D721Med (cell line): ENCODE measurements at regions not wholly inside any gene's neighbourhood (a gene's known extent, or its start where the extent isn't known, plus 50 kb on each side); places are given as distances from the start of the nearest gene placed in this dataset.

Experiments
- DNase-seq: peaks from one replicate; pipeline ENCODE4 v3.0.0; 2011; ENCODE audit warnings: low spot score; ENCODE audit not compliant: insufficient read length
- FAIRE-seq: peaks from 2 replicates; lab custom pipeline; 2011; peaks lifted over from hg19 to GRCh38; lab: Jason Lieb, UNC
- CTCF ChIP-seq: IDR thresholded peaks from 2 replicates; pipeline ENCODE4 v1.5.1; 2012; ENCODE audit warnings: mild to moderate bottlenecking, control low read depth; ENCODE audit not compliant: insufficient read depth; ENCODE audit errors: missing control alignments

DNA sequence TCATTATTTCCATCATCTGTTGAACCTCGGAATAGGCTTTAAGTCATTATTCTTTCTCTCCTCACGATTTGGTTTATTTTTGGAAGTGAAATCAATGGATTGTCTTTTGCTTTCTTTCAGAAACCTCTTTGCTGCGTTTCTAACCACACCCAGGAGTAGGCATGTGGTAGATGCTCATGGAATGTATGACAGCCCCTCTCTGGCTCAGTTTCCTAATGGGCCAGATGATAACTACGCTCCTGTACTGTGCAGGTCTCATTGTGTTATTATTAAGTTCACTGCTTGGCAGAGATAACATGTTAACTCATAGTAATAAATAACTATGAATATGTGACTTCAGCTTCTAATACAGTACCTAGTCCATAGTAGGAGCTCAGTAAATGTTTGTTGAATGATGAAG is 175.5 kb upstream of the KLF4 start:
- no peak for DNase-seq
- TF ChIP-seq CTCF: no peak
- no peak for FAIRE-seq

DNA sequence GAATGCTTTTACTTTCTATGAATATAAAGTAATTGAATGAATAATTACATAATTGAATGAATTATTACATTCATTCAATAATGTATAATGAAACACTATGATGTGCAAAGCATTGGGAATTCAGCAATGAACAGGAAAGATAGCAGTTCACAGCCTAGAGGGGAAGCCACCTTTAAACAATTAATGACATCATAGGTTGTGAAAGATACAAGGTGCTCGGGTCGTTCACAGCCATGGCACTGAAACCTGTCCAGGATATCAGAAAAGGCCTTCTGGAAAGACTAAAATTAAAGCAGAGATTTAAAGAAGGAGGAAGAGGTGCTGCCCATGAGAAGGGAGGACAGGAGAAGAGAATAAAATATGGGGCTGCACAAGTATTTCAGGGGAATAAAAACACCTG is 171.4 kb upstream of the KLF4 start:
- no peak for TF ChIP-seq CTCF
- no peak for DNase-seq
- FAIRE-seq: no peak

DNA sequence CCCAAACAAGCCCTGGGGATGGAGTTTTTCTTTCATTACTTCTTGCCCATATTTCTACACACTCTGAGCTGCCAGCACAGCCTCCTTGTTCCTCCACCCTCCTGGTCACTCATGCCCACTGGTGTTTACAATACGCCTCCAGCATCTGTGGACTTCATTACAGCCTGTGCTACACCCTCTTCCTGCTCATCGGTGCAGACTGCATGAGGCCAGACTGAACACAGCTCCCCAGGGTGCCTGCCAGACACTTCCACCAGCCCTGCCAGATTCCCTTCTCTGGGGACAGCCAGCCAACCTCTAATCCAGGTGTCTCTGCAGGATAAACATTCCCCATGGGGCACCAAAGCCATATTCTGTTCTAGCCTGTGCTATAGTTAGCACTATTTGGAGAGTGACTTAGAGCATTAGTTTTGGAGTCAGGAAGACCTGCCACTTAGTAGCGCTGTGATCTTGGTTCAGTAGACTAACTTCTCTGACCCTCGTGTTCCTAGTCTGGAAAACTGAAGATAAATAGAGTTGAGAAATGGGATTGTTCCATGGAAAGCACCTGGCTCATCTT is 163.8 kb upstream of the KLF4 start:
- TF ChIP-seq CTCF: no peak
- FAIRE-seq: no peak
- no peak for DNase-seq

- TF ChIP-seq CTCF: no peak
- DNase-seq: no peak
- FAIRE-seq: no peak
Observed at GRCh38 chr9:107650995-107651394, 161.4 kb upstream of the KLF4 start.

DNA sequence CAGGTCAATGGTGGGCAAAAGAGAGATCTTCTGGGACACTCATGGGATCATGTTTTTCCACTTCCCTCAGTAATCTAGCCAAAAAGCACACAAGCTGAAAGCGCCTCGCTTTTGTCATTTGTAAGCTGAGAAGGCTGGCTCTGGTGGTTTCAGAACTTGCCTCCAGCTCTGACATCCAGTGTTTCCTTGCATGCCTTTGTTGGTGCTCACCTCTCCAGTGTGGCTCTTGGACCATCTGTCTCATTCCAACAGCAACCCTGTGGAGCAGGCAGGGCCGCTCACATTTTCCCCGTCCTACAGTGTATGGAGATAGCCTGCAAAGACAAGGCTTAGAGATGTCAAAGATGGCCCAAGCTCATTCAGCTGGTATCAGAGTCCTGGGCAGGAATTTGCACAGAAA is 160.8 kb upstream of the KLF4 start:
- no peak for TF ChIP-seq CTCF
- no peak for DNase-seq
- FAIRE-seq: no peak

DNA sequence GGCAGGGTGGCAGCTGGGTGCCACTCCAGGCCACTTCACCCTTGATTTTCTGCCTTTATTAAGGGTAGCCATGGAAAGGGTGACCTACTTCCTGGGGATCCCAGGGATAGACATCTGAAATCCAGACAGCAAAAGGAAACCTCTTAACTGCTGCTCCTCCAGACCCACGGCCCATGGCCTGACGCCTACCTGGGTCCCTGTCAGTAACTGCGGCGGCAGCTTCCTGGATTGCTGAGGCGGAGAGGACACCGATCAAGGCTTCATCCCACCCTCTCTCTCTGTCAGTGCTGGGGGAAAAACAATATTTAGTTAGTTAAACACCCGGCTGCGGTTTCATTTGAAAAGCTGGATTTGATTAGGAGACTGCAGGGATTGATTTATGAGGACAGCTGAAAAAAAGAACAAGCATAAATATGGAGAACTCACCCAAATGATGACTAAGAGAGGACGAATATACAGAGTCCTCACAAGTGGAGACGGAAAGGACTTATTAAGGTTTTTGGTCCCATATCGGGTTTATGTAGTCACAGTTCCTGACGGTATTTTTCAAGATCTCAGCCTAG is 158.7 kb upstream of the KLF4 start:
- no peak for TF ChIP-seq CTCF
- DNase-seq (no peak), FAIRE-seq (no peak)

GRCh38 chr9:107647611-107648010 is 158.0 kb upstream of the KLF4 start:
- DNase-seq (no peak), FAIRE-seq (no peak)

More at GRCh38 chr9:107647611-107648010, 158.0 kb upstream of the KLF4 start:
- no peak for TF ChIP-seq CTCF
